Natural killer cell (primary cell): ENCODE measurements at regions not wholly inside any gene's neighbourhood (a gene's known extent, or its start where the extent isn't known, plus 50 kb on each side); places are given as distances from the start of the nearest gene placed in this dataset.

Experiments
- ATAC-seq, 3 donors: fragments of 150-1000 bp in 2 of 3; fragments of 200-7000 bp in 1 of 3; cut with Tn5 transposase; 1 replicate in 1 of 3; 2 replicates in 2 of 3; pipeline ENCODE4 v1.10.0; 2021; ENCODE audit warnings: mild to moderate bottlenecking in 2 of 3, moderate library complexity in 2 of 3
- DNase-seq, 2 donors: peaks; one replicate each; pipeline versions ENCODE4 v3.0.0 to v3.0.0-alpha.2; 2013 to 2021; ENCODE audit warnings: mixed read lengths in 1 of 2
- H3K27ac ChIP-seq: one replicate; pipeline ENCODE4 v1.5.1; 2013; ENCODE audit warnings: mild to moderate bottlenecking, low read length
- H3K27me3 ChIP-seq: one replicate; pipeline ENCODE4 v1.6.1; 2013; ENCODE audit warnings: low read length; ENCODE audit not compliant: control insufficient read depth, insufficient read depth
- H3K36me3 ChIP-seq: one replicate; pipeline ENCODE4 v1.6.1; 2013; ENCODE audit warnings: low read length; ENCODE audit not compliant: control insufficient read depth, insufficient read depth
- H3K4me1 ChIP-seq: one replicate; pipeline ENCODE4 v1.6.1; 2013; ENCODE audit warnings: low read length; ENCODE audit not compliant: control insufficient read depth, insufficient read depth
- H3K4me3 ChIP-seq: one replicate; pipeline ENCODE4 v1.5.1; 2013; ENCODE audit warnings: low read length
- H3K9me3 ChIP-seq: one replicate; pipeline ENCODE4 v1.6.1; 2013; ENCODE audit warnings: low read length; ENCODE audit not compliant: control insufficient read depth, insufficient read depth
- H3K27ac Mint-ChIP-seq, 2 donors: one replicate each; pipeline ENCODE4 v1.8.0; 2022; ENCODE audit warnings: mild to moderate bottlenecking in 2 of 2, mixed read lengths in 2 of 2, moderate library complexity in 1 of 2
- H3K27me3 Mint-ChIP-seq, 2 donors: one replicate each; pipeline ENCODE4 v1.8.0; 2022; ENCODE audit warnings: low read depth in 2 of 2, mixed read lengths in 2 of 2
- H3K36me3 Mint-ChIP-seq: one replicate; pipeline ENCODE4 v1.8.0; 2022; ENCODE audit warnings: mixed read lengths
- H3K4me1 Mint-ChIP-seq, 2 donors: one replicate each; pipeline ENCODE4 v1.8.0; 2022; ENCODE audit warnings: mixed read lengths in 2 of 2
- H3K4me3 Mint-ChIP-seq: one replicate; pipeline ENCODE4 v1.8.0; 2022; ENCODE audit warnings: mild to moderate bottlenecking, moderate library complexity, mixed read lengths
- H3K9me3 Mint-ChIP-seq, 2 donors: one replicate each; pipeline ENCODE4 v1.8.0; 2022; ENCODE audit warnings: mixed read lengths in 2 of 2
- WGBS: methylation state at CpG from one replicate; pipeline ENCODE4 v1.1.7; 2013; ENCODE audit warnings: missing lambda C conversion rate; ENCODE audit not compliant: insufficient coverage; 5-methylcytosine and 5-hydroxymethylcytosine counted together
- intact Hi-C: fragments of 100-400 bp; cut with micrococcal nuclease; formaldehyde crosslinking; loops from one replicate; pipeline ENCODE4 v1.14.2; 2022
- TF ChIP-seq, protein P1 (sequence below): fragments of 200-600 bp; IDR thresholded peaks from one replicate; pipeline ENCODE4 v1.8.0; 2022; ENCODE audit warnings: antibody characterized with exemption

DNA sequence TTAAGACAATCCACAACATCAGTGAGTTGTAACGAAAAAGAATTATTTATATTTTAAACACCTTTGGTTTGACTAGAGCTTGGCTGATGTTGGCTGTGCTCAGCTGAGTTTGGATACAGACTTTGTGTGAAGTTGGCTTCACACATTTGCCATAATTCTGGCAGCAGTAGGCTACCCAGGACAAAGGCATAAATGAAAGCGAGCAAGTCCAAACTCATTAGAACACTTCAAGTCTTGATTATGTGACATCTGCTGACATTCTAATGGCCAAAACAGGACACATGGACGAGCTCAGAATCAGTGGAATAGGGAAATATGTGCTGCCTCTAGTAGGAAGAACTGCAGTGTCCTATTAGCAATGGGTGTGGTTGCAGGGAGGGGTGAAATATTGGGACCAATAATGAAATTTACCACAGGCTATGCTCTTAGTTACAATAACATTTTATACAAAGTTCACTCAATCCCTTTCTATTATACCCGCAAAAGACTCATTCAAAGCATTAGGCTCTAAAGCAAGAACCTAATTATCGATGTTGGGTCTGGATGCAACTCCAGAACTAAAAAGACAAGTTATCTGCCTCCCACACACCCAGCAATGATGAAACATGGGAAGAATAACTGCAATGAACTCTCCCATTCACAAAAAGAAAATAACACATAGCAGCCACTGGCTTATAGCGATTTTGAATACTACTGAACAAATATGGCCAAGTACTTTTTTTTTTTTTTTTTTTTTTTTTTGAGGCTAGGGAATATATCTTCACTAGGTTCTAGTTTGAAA, 493.9 kb upstream of the RASGRP1 start:
- Mint-ChIP-seq H3K36me3 (no peaks in the 10 kb centered on the region), H3K27me3 (peaks cover 13 to 29% of the 10 kb centered on the region in 2 donors), H3K27ac (no peak overlapping the region), H3K4me1 (no peaks in the 10 kb centered on the region), H3K4me3 (no peak overlapping the region), H3K9me3 (no peaks in the 10 kb centered on the region)
- Histone ChIP-seq H3K27me3 (no peaks in the 10 kb centered on the region), H3K4me3 (no peak overlapping the region), H3K4me1 (no peaks in the 10 kb centered on the region), H3K27ac (no peak overlapping the region), H3K9me3 (no peaks in the 10 kb centered on the region), H3K36me3 (no peaks in the 10 kb centered on the region)
- no peak for ATAC-seq
- 86% methylated on average over 4 of the region's 6 CpGs for WGBS
- TF ChIP-seq, protein P1, sequence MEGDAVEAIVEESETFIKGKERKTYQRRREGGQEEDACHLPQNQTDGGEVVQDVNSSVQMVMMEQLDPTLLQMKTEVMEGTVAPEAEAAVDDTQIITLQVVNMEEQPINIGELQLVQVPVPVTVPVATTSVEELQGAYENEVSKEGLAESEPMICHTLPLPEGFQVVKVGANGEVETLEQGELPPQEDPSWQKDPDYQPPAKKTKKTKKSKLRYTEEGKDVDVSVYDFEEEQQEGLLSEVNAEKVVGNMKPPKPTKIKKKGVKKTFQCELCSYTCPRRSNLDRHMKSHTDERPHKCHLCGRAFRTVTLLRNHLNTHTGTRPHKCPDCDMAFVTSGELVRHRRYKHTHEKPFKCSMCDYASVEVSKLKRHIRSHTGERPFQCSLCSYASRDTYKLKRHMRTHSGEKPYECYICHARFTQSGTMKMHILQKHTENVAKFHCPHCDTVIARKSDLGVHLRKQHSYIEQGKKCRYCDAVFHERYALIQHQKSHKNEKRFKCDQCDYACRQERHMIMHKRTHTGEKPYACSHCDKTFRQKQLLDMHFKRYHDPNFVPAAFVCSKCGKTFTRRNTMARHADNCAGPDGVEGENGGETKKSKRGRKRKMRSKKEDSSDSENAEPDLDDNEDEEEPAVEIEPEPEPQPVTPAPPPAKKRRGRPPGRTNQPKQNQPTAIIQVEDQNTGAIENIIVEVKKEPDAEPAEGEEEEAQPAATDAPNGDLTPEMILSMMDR = no peak
- intact Hi-C loops = no loop called here
- DNase-seq = no peak

DNA sequence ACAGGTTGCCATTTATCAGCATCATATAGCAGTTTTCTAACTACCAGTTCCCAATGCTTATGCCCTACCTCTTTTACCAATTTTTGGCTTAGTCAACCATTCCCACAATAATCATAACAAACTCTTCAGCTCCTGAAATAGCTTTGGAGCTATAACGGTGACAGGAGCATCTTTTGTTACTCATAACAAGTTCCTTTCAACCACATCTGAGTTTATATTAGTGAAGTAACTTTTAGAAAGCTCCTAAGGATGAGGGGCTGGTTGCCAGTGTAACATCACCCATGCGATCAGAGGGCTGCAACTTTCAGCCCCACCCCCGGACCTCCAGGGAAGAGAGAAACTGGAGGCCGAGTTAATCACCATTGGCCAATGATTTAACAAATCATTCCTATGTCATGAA, 495.3 kb upstream of the RASGRP1 start:
- no peaks in the 10 kb centered on the region for H3K36me3 Mint-ChIP-seq
- no peaks in the 10 kb centered on the region for H3K36me3 ChIP-seq

DNA sequence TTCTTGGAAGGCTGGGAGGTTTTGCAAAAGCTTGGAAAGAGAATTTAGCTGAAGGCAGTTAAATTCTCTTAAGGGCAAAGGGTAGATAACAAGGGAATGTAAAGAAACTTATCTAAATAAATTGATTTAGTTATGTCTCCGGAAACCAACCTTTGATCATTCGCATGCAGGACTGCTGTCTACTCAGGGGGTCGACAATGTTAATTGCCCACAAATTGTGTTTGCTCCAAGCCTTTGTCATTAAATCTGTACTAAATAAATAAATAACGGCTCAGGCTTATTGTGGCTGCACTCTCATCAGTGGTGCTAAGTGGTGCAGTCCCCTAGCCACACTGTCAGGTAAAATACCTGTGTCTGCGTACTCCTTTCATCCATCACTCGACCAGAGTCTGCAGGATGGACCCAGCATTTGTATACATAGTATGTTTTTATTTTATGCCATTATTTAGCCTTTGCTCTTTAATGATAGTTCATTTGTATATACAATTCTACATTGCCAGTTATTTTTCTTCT, 497.4 kb upstream of the RASGRP1 start:
- no peaks in the 10 kb centered on the region for H3K4me1 Mint-ChIP-seq
- no peak for ATAC-seq
- intact Hi-C loops = no loop called here

More for the DNA sequence above, 495.3 kb upstream of the RASGRP1 start:
- no peaks in the 10 kb centered on the region for H3K9me3 ChIP-seq
- H3K27me3 ChIP-seq = no peaks in the 10 kb centered on the region
- Mint-ChIP-seq H3K4me3 (no peak overlapping the region), H3K9me3 (no peaks in the 10 kb centered on the region), H3K27me3 (peaks cover 16 to 39% of the 10 kb centered on the region in 2 donors), H3K27ac (no peak overlapping the region), H3K4me1 (no peaks in the 10 kb centered on the region)
- TF ChIP-seq, protein P1 = no peak
- DNase-seq (no peak), ATAC-seq (no peak)
- H3K27ac ChIP-seq = no peak overlapping the region
- H3K4me1 ChIP-seq = no peaks in the 10 kb centered on the region
- no peak overlapping the region for H3K4me3 ChIP-seq
- WGBS = 84% methylated on average over 3 of the region's 4 CpGs
- intact Hi-C loops = no loop called here

More for the DNA sequence above, 497.4 kb upstream of the RASGRP1 start:
- Mint-ChIP-seq H3K4me3 (no peak overlapping the region), H3K36me3 (no peaks in the 10 kb centered on the region), H3K27me3 (peaks cover 19 to 39% of the 10 kb centered on the region in 2 donors), H3K27ac (no peak overlapping the region), H3K9me3 (no peaks in the 10 kb centered on the region)
- H3K9me3 ChIP-seq = no peaks in the 10 kb centered on the region
- no peak for DNase-seq
- no peak overlapping the region for H3K4me3 ChIP-seq
- no peaks in the 10 kb centered on the region for H3K27me3 ChIP-seq
- no peak overlapping the region for H3K27ac ChIP-seq
- H3K36me3 ChIP-seq = no peaks in the 10 kb centered on the region
- H3K4me1 ChIP-seq = no peaks in the 10 kb centered on the region
- WGBS = 98% methylated on average over 5 of the region's 6 CpGs
- TF ChIP-seq, protein P1 = no peak
